ENCODE measurements at regions not wholly inside any gene's neighbourhood (a gene's known extent, or its start where the extent isn't known, plus 50 kb on each side); places are given as distances from the start of the nearest gene placed in this dataset.

DNA sequence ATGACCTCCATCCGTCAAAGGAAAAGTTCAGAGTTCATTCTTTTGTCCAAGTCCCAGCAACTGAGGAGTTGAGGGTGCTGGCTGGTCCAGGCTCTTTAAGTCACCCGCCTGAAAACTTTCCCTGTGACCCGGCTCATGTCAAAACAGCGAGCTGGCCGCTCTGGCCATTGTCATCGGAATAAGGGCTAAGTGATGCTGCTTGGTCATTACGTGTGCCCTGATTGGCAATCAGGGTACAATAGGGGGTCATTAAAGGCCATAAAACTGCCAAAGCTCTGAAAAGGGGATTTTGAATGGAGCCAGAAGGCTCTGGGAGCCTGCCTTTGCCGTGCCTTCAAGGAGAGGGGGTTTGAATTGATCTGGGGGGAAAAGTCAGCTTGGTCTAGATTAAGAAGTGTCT lies 88.5 kb upstream of the IRX3 start:
- H3K79me2 ChIP-seq (ENCODE audit: insufficient read depth): no peaks in the 10 kb centered on the region
- no peak overlapping the region for H3K4me3 ChIP-seq
- H3K27ac ChIP-seq: no peak overlapping the region
- peaks cover 17% of the 10 kb centered on the region; the same call in 1 of the 2 replicates for H3K4me1 ChIP-seq (ENCODE audit: insufficient read depth)
- 0 out of 2 replicates have a peak, but pooled peaks cover 5% of the 10 kb centered on the region for H3K27me3 ChIP-seq (replicated peaks; ENCODE audit: insufficient read depth)
- H3K4me2 ChIP-seq (ENCODE audit: unreplicated experiment): no peak overlapping the region
- no peaks in the 10 kb centered on the region for H3K36me3 ChIP-seq (ENCODE audit: low read depth)
- H3K9ac ChIP-seq: no peak overlapping the region
- H3K9me3 ChIP-seq (ENCODE audit: low read depth): no peaks in the 10 kb centered on the region
- WGBS, 2 experiments (ENCODE audit: low coverage in 1 of 2, low lambda C conversion rate in 2 of 2, missing lambda C conversion rate in 2 of 2): 90% methylated on average over 8 of the region's 8 CpGs
- no peak for DNase-seq
- H3F3A ChIP-seq (ENCODE audit: insufficient read depth): peaks cover 16% of the 10 kb centered on the region
- no peaks in the 10 kb centered on the region for H3K9me2 ChIP-seq (ENCODE audit: insufficient read depth)
- in situ Hi-C loops (cut with MboI): no loop called here
- H4K20me1 ChIP-seq (ENCODE audit: insufficient read depth): no peaks in the 10 kb centered on the region
- H2AFZ ChIP-seq: no peak overlapping the region
- no peak for TF ChIP-seq EZH2phosphoT487 (IDR thresholded peaks at IDR 0.05; ENCODE audit: insufficient read depth, low read depth)
- TF ChIP-seq EZH2 (IDR thresholded peaks at IDR 0.05; ENCODE audit: insufficient read depth, poor library complexity, severe bottlenecking): no peak

DNA sequence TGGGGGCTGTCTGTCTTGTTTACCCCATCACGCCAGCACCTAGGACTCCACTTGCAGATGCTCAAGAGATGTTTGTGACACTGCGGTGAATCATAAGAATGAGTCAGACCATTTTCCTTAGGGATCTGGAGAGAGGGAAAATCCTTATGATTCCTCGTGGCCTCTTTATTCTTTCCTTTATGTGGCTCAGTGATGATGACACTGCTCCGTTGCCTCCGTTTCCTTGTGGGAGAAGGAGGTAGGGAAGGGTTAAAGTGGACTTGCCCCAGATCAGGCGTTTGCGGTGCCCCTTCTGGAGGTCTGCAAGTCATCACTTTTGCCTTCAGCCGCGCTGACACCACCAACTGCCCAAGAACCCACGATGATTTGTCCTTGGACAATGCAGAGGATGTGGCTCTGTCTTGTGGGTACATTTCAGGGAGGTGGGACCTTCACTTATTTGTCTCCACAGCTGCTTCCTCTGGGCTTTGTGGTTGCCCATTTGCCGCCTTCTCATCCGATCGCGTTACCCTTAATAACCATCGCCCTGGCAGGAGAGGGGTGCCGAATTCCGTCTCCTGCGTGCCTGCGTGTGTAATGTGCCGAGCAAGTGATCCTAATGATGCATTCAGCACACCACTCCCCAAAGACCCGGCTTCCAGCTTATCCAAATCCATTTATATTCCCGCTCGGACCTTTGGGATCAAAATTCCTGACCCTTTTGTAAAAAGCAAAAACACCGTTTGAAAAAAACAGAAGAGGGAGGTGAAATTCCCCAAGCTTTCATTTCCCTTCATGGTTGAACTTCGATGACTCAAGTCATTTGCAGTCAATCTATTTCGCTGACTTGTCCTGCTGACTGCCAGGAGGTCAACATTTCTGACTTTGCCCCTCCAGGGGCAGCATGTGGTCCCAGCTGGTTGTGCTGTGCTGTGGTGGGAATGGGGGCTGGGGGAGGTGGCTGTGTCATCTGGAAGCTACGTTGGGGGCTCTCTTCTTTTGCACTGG lies 87.2 kb upstream of the IRX3 start:
- DNase-seq: peak; percentile 83
- Histone ChIP-seq H3K9me2 (ENCODE audit: insufficient read depth) (no peaks in the 10 kb centered on the region), H3K4me2 (ENCODE audit: unreplicated experiment) (peak overlapping the region; percentile 65), H3K9ac (peak overlapping the region; percentile 15; the same call in 1 of the 2 replicates), H3K9me3 (ENCODE audit: low read depth) (no peaks in the 10 kb centered on the region), H2AFZ (peak overlapping the region; percentile 52), H3K36me3 (ENCODE audit: low read depth) (no peaks in the 10 kb centered on the region), H3K4me1 (ENCODE audit: insufficient read depth) (peaks cover 17% of the 10 kb centered on the region; the same call in 1 of the 2 replicates), H3F3A (ENCODE audit: insufficient read depth) (peaks cover 16% of the 10 kb centered on the region), H3K4me3 (peak overlapping the region; percentile 48), H3K27me3 (replicated peaks; ENCODE audit: insufficient read depth) (0 out of 2 replicates have a peak, but pooled peaks cover 5% of the 10 kb centered on the region), H4K20me1 (ENCODE audit: insufficient read depth) (no peaks in the 10 kb centered on the region), H3K27ac (peak overlapping the region; percentile 45), H3K79me2 (ENCODE audit: insufficient read depth) (no peaks in the 10 kb centered on the region)
- no peak for TF ChIP-seq EZH2phosphoT487 (IDR thresholded peaks at IDR 0.05; ENCODE audit: insufficient read depth, low read depth)
- no peak for TF ChIP-seq EZH2 (IDR thresholded peaks at IDR 0.05; ENCODE audit: insufficient read depth, poor library complexity, severe bottlenecking)
- 27 to 34% methylated on average over 27 of the region's 27 CpGs for WGBS, 2 experiments (ENCODE audit: low coverage in 1 of 2, low lambda C conversion rate in 2 of 2, missing lambda C conversion rate in 2 of 2)
- in situ Hi-C loops (cut with MboI): no loop called here

- peaks cover 16% of the 10 kb centered on the region for H3F3A ChIP-seq (ENCODE audit: insufficient read depth)
- in situ Hi-C loops (cut with MboI): no loop called here
- H2AFZ ChIP-seq: no peak overlapping the region
- no peaks in the 10 kb centered on the region for H3K9me3 ChIP-seq (ENCODE audit: low read depth)
- no peaks in the 10 kb centered on the region for H3K27me3 ChIP-seq (replicated peaks; ENCODE audit: insufficient read depth)
- H3K4me2 ChIP-seq (ENCODE audit: unreplicated experiment): no peak overlapping the region
- H3K79me2 ChIP-seq (ENCODE audit: insufficient read depth): no peaks in the 10 kb centered on the region
- no peak overlapping the region for H3K9ac ChIP-seq
- no peaks in the 10 kb centered on the region for H3K36me3 ChIP-seq (ENCODE audit: low read depth)
- no peak overlapping the region for H3K4me3 ChIP-seq
- WGBS, 2 experiments (ENCODE audit: low coverage in 1 of 2, low lambda C conversion rate in 2 of 2, missing lambda C conversion rate in 2 of 2): 93 to 98% methylated on average over 29 of the region's 29 CpGs
- TF ChIP-seq EZH2phosphoT487 (IDR thresholded peaks at IDR 0.05; ENCODE audit: insufficient read depth, low read depth) (no peak), EZH2 (IDR thresholded peaks at IDR 0.05; ENCODE audit: insufficient read depth, poor library complexity, severe bottlenecking) (no peak)
- no peak overlapping the region for H3K27ac ChIP-seq
- H4K20me1 ChIP-seq (ENCODE audit: insufficient read depth): no peaks in the 10 kb centered on the region
- H3K9me2 ChIP-seq (ENCODE audit: insufficient read depth): no peaks in the 10 kb centered on the region
- peaks cover 17% of the 10 kb centered on the region; the same call in 1 of the 2 replicates for H3K4me1 ChIP-seq (ENCODE audit: insufficient read depth)
- DNase-seq: no peak
These were observed 83.9 kb upstream of the IRX3 start for GRCh38 chr16:54370278-54371040.

- H3K9ac ChIP-seq: no peak overlapping the region
- H3K4me1 ChIP-seq (ENCODE audit: insufficient read depth): peaks cover 17% of the 10 kb centered on the region; the same call in 1 of the 2 replicates
- peaks cover 16% of the 10 kb centered on the region for H3F3A ChIP-seq (ENCODE audit: insufficient read depth)
- H3K9me3 ChIP-seq (ENCODE audit: low read depth): no peaks in the 10 kb centered on the region
- in situ Hi-C loops (cut with MboI): no loop called here
- TF ChIP-seq EZH2phosphoT487 (IDR thresholded peaks at IDR 0.05; ENCODE audit: insufficient read depth, low read depth) (no peak), EZH2 (IDR thresholded peaks at IDR 0.05; ENCODE audit: insufficient read depth, poor library complexity, severe bottlenecking) (no peak)
- H3K9me2 ChIP-seq (ENCODE audit: insufficient read depth): no peaks in the 10 kb centered on the region
- H3K27ac ChIP-seq: no peak overlapping the region
- no peaks in the 10 kb centered on the region for H3K36me3 ChIP-seq (ENCODE audit: low read depth)
- no peak overlapping the region for H3K4me3 ChIP-seq
- no peak for DNase-seq
- no peak overlapping the region for H3K4me2 ChIP-seq (ENCODE audit: unreplicated experiment)
- H4K20me1 ChIP-seq (ENCODE audit: insufficient read depth): no peaks in the 10 kb centered on the region
- WGBS, 2 experiments (ENCODE audit: low coverage in 1 of 2, low lambda C conversion rate in 2 of 2, missing lambda C conversion rate in 2 of 2): 88 to 98% methylated on average over 8 of the region's 8 CpGs
- no peaks in the 10 kb centered on the region for H3K27me3 ChIP-seq (replicated peaks; ENCODE audit: insufficient read depth)
- no peaks in the 10 kb centered on the region for H3K79me2 ChIP-seq (ENCODE audit: insufficient read depth)
- no peak overlapping the region for H2AFZ ChIP-seq
These were observed 83.3 kb upstream of the IRX3 start for GRCh38 chr16:54369861-54370260.

All from GM23248 (cell line).